Chondrocyte (in vitro differentiated cells): ENCODE measurements at regions not wholly inside any gene's neighbourhood (a gene's known extent, or its start where the extent isn't known, plus 50 kb on each side); places are given as distances from the start of the nearest gene placed in this dataset.

Experiments used
- DNase-seq: peaks from one replicate; pipeline ENCODE4 v3.0.0; 2021; ENCODE audit warnings: mixed read lengths, low spot score
- H3K27ac Mint-ChIP-seq: one replicate; pipeline ENCODE4 v1.8.0; 2021; ENCODE audit warnings: mild to moderate bottlenecking, moderate library complexity, mixed read lengths; ENCODE audit not compliant: unreplicated experiment
- H3K27me3 Mint-ChIP-seq: 2 replicates; pipeline ENCODE4 v1.8.0; 2021; ENCODE audit warnings: low read depth, mixed read lengths
- H3K36me3 Mint-ChIP-seq: 2 replicates; pipeline ENCODE4 v1.8.0; 2021; ENCODE audit warnings: low read depth, mixed read lengths
- H3K4me1 Mint-ChIP-seq: 2 replicates; pipeline ENCODE4 v1.8.0; 2021; ENCODE audit warnings: low read depth, mild to moderate bottlenecking, mixed read lengths
- H3K4me3 Mint-ChIP-seq: one replicate; pipeline ENCODE4 v1.8.0; 2021; ENCODE audit warnings: mild to moderate bottlenecking, moderate library complexity, mixed read lengths; ENCODE audit not compliant: unreplicated experiment
- H3K9me3 Mint-ChIP-seq: 2 replicates; pipeline ENCODE4 v1.8.0; 2021; ENCODE audit warnings: low read depth, mixed read lengths
- CTCF ChIP-seq: fragments of 200-600 bp; sonication (generic); IDR thresholded peaks from 2 replicates; pipeline ENCODE4 v1.5.0; 2021; ENCODE audit warnings: antibody characterized with exemption, mild to moderate bottlenecking, moderate library complexity

GRCh38 chr2:65791404-65791975, 359.1 kb upstream of the SPRED2 start:
- Mint-ChIP-seq H3K27me3 (peaks cover 12% of the 10 kb centered on the region), H3K27ac (no peak overlapping the region), H3K4me3 (no peak overlapping the region), H3K36me3 (no peaks in the 10 kb centered on the region), H3K9me3 (no peaks in the 10 kb centered on the region), H3K4me1 (peaks cover 9% of the 10 kb centered on the region)
- TF ChIP-seq CTCF = no peak
- no peak for DNase-seq

- H3K9me3 Mint-ChIP-seq = no peaks in the 10 kb centered on the region
- no peak for TF ChIP-seq CTCF
- H3K27ac Mint-ChIP-seq = no peak overlapping the region
- H3K4me1 Mint-ChIP-seq = no peaks in the 10 kb centered on the region
- no peak overlapping the region for H3K4me3 Mint-ChIP-seq
- peaks cover 15% of the 10 kb centered on the region for H3K27me3 Mint-ChIP-seq
- no peak for DNase-seq
- no peaks in the 10 kb centered on the region for H3K36me3 Mint-ChIP-seq
These were observed 358.2 kb upstream of the SPRED2 start for GRCh38 chr2:65790676-65790935.

GRCh38 chr2:65789923-65790675, 357.7 kb upstream of the SPRED2 start:
- H3K27me3 Mint-ChIP-seq = peaks cover 20% of the 10 kb centered on the region
- no peak overlapping the region for H3K4me3 Mint-ChIP-seq
- DNase-seq = peak; percentile 84
- H3K9me3 Mint-ChIP-seq = no peaks in the 10 kb centered on the region
- no peaks in the 10 kb centered on the region for H3K4me1 Mint-ChIP-seq
- H3K27ac Mint-ChIP-seq = no peak overlapping the region
- TF ChIP-seq CTCF = no peak
- H3K36me3 Mint-ChIP-seq = no peaks in the 10 kb centered on the region

- DNase-seq = no peak
- H3K9me3 Mint-ChIP-seq = no peaks in the 10 kb centered on the region
- H3K27ac Mint-ChIP-seq = no peak overlapping the region
- H3K36me3 Mint-ChIP-seq = no peaks in the 10 kb centered on the region
- H3K4me1 Mint-ChIP-seq = no peaks in the 10 kb centered on the region
- no peak for TF ChIP-seq CTCF
- H3K27me3 Mint-ChIP-seq = peaks cover 18% of the 10 kb centered on the region
- no peak overlapping the region for H3K4me3 Mint-ChIP-seq
These were observed 356.2 kb upstream of the SPRED2 start for GRCh38 chr2:65788556-65788955.

- no peak for TF ChIP-seq CTCF
- no peaks in the 10 kb centered on the region for H3K9me3 Mint-ChIP-seq
- DNase-seq = no peak
- no peak overlapping the region for H3K27ac Mint-ChIP-seq
- no peaks in the 10 kb centered on the region for H3K36me3 Mint-ChIP-seq
- no peak overlapping the region for H3K4me3 Mint-ChIP-seq
- peaks cover 26% of the 10 kb centered on the region for H3K27me3 Mint-ChIP-seq
- no peaks in the 10 kb centered on the region for H3K4me1 Mint-ChIP-seq
These were observed 354.4 kb upstream of the SPRED2 start for GRCh38 chr2:65786765-65787164.
